ENCODE measurements at regions not wholly inside any gene's neighbourhood (a gene's known extent, or its start where the extent isn't known, plus 50 kb on each side); places are given as distances from the start of the nearest gene placed in this dataset.

GRCh38 chr3:134081211-134081610 is 51.5 kb upstream of the SLCO2A1 start:
- Histone ChIP-seq H3K79me2 (ENCODE audit: control insufficient read depth in 1 of 2, insufficient read depth in 2 of 2, low read length in 2 of 2) (no peaks in the 10 kb centered on the region), H4K8ac (ENCODE audit: extremely low read depth, insufficient read depth, low read length) (no peak overlapping the region), H3K14ac (ENCODE audit: insufficient read length) (no peak overlapping the region), H2BK120ac (replicated peaks; ENCODE audit: low read depth, low read length) (no peak overlapping the region), H3K27me3 (replicated peaks in 1 of 4; ENCODE audit: control insufficient read depth in 3 of 4, extremely low read depth in 1 of 4, insufficient read depth in 3 of 4, low read length in 3 of 4) (no peaks in the 10 kb centered on the region), H2BK15ac (ENCODE audit: low read length) (no peak overlapping the region), H2AK5ac (ENCODE audit: low read depth, low read length) (no peak overlapping the region), H3K9ac (replicated peaks in 1 of 4; ENCODE audit: extremely low read depth in 1 of 4, low read depth in 3 of 4, low read length in 3 of 4) (no peak overlapping the region), H2BK20ac (ENCODE audit: low read length) (no peak overlapping the region), H3K9me3 (ENCODE audit: insufficient read depth in 2 of 2, low read depth in 1 of 2, low read length in 1 of 2) (peaks cover 8 to 9% of the 10 kb centered on the region in 2 experiments; a peak in 3 of 4 replicates), H2BK12ac (ENCODE audit: low read depth, low read length) (no peak overlapping the region), H3K18ac (ENCODE audit: extremely low read depth, low read length) (no peak overlapping the region), H3K56ac (replicated peaks; ENCODE audit: insufficient read length, low read depth, low read length) (no peak overlapping the region), H3K79me1 (ENCODE audit: low read depth, low read length) (no peaks in the 10 kb centered on the region), H3K4me2 (ENCODE audit: insufficient read depth in 1 of 2, low read depth in 2 of 2, low read length in 2 of 2) (no peak overlapping the region), H4K5ac (ENCODE audit: insufficient read length, low read depth, low read length) (no peak overlapping the region), H3K4ac (replicated peaks; ENCODE audit: insufficient read length, low read depth, low read length) (no peak overlapping the region), H3K23ac (ENCODE audit: insufficient read length) (no peak overlapping the region), H3K36me3 (ENCODE audit: control insufficient read depth in 2 of 4, insufficient read depth in 4 of 4, low read length in 3 of 4) (no peaks in the 10 kb centered on the region), H3K4me3 (ENCODE audit: extremely low read depth in 1 of 4, insufficient read depth in 2 of 4, low read depth in 3 of 4, low read length in 4 of 4) (no peak overlapping the region), H4K91ac (replicated peaks; ENCODE audit: insufficient read length, low read length) (no peak overlapping the region), H2BK5ac (ENCODE audit: low read depth, low read length) (no peak overlapping the region), H3K23me2 (ENCODE audit: low read depth, low read length) (no peaks in the 10 kb centered on the region), H2AFZ (ENCODE audit: low read length) (no peak overlapping the region), H3K27ac (ENCODE audit: low read depth, low read length) (no peak overlapping the region), H4K20me1 (replicated peaks in 1 of 2; ENCODE audit: control insufficient read depth in 1 of 2, insufficient read depth in 2 of 2, low read length in 2 of 2) (no peaks in the 10 kb centered on the region), H3K4me1 (replicated peaks in 1 of 4; ENCODE audit: control insufficient read depth in 3 of 4, insufficient read depth in 4 of 4, low read length in 3 of 4) (no peaks in the 10 kb centered on the region)
- DNase-seq (ENCODE audit: low read depth in 1 of 2, low spot score in 2 of 2) (no peak), FAIRE-seq (no peak)
- ChIA-PET CTCF (ENCODE audit: partially characterized antibody) (no interaction called here), POLR2A (ENCODE audit: partially characterized antibody) (no interaction called here)
- 83% methylated on average over 3 of the region's 3 CpGs; no CpG with 5 or more reads in 1 of the 2 experiments for WGBS, 2 experiments (ENCODE audit: extremely low coverage in 1 of 2, insufficient coverage in 1 of 2, insufficient read length in 1 of 2, insufficient replicate concordance in 2 of 2, low coverage in 1 of 2, low lambda C conversion rate in 2 of 2, missing lambda C conversion rate in 1 of 2)
- TF ChIP-seq ZNF274 (IDR thresholded peaks at IDR 0.05; ENCODE audit: borderline replicate concordance, extremely low read depth, low read length) (no peak), SRF (IDR thresholded peaks at IDR 0.05; ENCODE audit: low read depth, low read length) (no peak), SUZ12 (IDR thresholded peaks at IDR 0.05; ENCODE audit: low read length) (no peak), KDM4A (IDR thresholded peaks at IDR 0.05; ENCODE audit: low read depth, low read length, severe bottlenecking) (no peak), BCL11A (IDR thresholded peaks at IDR 0.05; ENCODE audit: low read depth in 2 of 2, low read length in 2 of 2) (no peak), ATF3 (IDR thresholded peaks at IDR 0.05; ENCODE audit: insufficient read depth, low read depth, low read length) (no peak), EP300 (IDR thresholded peaks at IDR 0.05; ENCODE audit: borderline replicate concordance in 1 of 2, low read depth in 2 of 2, low read length in 2 of 2) (no peak), KDM5A (IDR thresholded peaks at IDR 0.05; ENCODE audit: low read length) (no peak), CHD2 (IDR thresholded peaks at IDR 0.05; ENCODE audit: low read length) (no peak), RFX5 (IDR thresholded peaks at IDR 0.05; ENCODE audit: borderline replicate concordance, low read depth, low read length) (no peak), RXRA (IDR thresholded peaks at IDR 0.05; ENCODE audit: insufficient read depth, low read depth, low read length) (no peak), POLR2A (IDR thresholded peaks at IDR 0.05; ENCODE audit: control extremely low read depth in 1 of 2, low read depth in 2 of 2, low read length in 2 of 2) (no peak), TEAD4 (IDR thresholded peaks at IDR 0.05; ENCODE audit: low read depth, low read length) (no peak), BRCA1 (IDR thresholded peaks at IDR 0.05; ENCODE audit: low read depth, low read length) (no peak), SP4 (IDR thresholded peaks at IDR 0.05; ENCODE audit: low read length) (no peak), RBBP5 (IDR thresholded peaks at IDR 0.05; ENCODE audit: borderline replicate concordance, low read depth, low read length) (no peak)

Data from H1 (cell line).